Adipose tissue (tissue), 3 donors: ENCODE measurements at regions not wholly inside any gene's neighbourhood (a gene's known extent, or its start where the extent isn't known, plus 50 kb on each side); places are given as distances from the start of the nearest gene placed in this dataset.
"Not testable (repeated sequence)": the region's sequence is repeated elsewhere in the genome, so short reads cannot be mapped to it uniquely, and the experiment has no call there.

Experiments used
- H3K27ac ChIP-seq: one replicate; pipeline ENCODE4 v1.5.1; 2013; ENCODE audit warnings: low read depth, low read length
- WGBS, 3 donors: extraction: QIAGEN DNeasy Blood & Tissue Kit; methylation state at CpG; one replicate each; pipeline ENCODE4 v1.1.7; 2013; 5-methylcytosine and 5-hydroxymethylcytosine counted together
- donor health status: healthy with polysubstance abuse.
- donor health status: Bipolar disorder and iron deficiency.
- donor health status: healthy.

GRCh38 chr3:159879598-159879997, 109.0 kb upstream of the IL12A start:
- H3K27ac ChIP-seq = no peak overlapping the region
- WGBS, 3 donors = 55 to 73% (median 57%) methylated on average over 6 of the region's 6 CpGs

- no peak overlapping the region for H3K27ac ChIP-seq
- WGBS, 3 donors = 81 to 88% (median 85%) methylated on average over 2 of the region's 2 CpGs
Observed at GRCh38 chr3:159881208-159881607, 107.4 kb upstream of the IL12A start.

- WGBS, 3 donors = 64 to 67% (median 65%) methylated on average over 7 of the region's 7 CpGs
- no peak overlapping the region for H3K27ac ChIP-seq
Observed at GRCh38 chr3:159881828-159882309, 106.8 kb upstream of the IL12A start.

- WGBS, 3 donors = 62 to 71% (median 71%) methylated on average over 3 of the region's 3 CpGs
- no peak overlapping the region for H3K27ac ChIP-seq
Observed at GRCh38 chr3:159882367-159882766, 106.3 kb upstream of the IL12A start.

- WGBS, 3 donors = 49 to 59% (median 52%) methylated on average over 12 of the region's 12 CpGs
- H3K27ac ChIP-seq = no peak overlapping the region
Observed at GRCh38 chr3:159882790-159883779, 105.5 kb upstream of the IL12A start.

- H3K27ac ChIP-seq = no peak overlapping the region
- WGBS, 3 donors = 57 to 67% (median 62%) methylated on average over 3 of the region's 3 CpGs
Observed at GRCh38 chr3:159884661-159885402, 103.8 kb upstream of the IL12A start.

GRCh38 chr3:159886050-159886449, 102.6 kb upstream of the IL12A start:
- no peak overlapping the region for H3K27ac ChIP-seq
- 75 to 87% (median 83%) methylated on average over 3 of the region's 3 CpGs for WGBS, 3 donors

GRCh38 chr3:159886530-159886929, 102.1 kb upstream of the IL12A start:
- whole genome bisulfite sequencing, 3 donors = 93 to 96% (median 96%) methylated on average over 6 of the region's 6 CpGs
- H3K27ac ChIP-seq = not testable (repeated sequence)

- WGBS, 3 donors = 77 to 81% (median 80%) methylated on average over 5 of the region's 5 CpGs
- no peak overlapping the region for H3K27ac ChIP-seq
Observed at GRCh38 chr3:159887168-159887567, 101.5 kb upstream of the IL12A start.

GRCh38 chr3:159887911-159888310, 100.7 kb upstream of the IL12A start:
- H3K27ac ChIP-seq = no peak overlapping the region
- WGBS, 3 donors = 38 to 43% (median 40%) methylated on average over 3 of the region's 3 CpGs

GRCh38 chr3:159892171-159892795, 96.4 kb upstream of the IL12A start:
- WGBS, 3 donors = 76 to 83% (median 83%) methylated on average over 2 of the region's 2 CpGs
- no peak overlapping the region for H3K27ac ChIP-seq

- 70 to 81% (median 76%) methylated on average over 1 of the region's 1 CpG for WGBS, 3 donors
- H3K27ac ChIP-seq = no peak overlapping the region
Observed at GRCh38 chr3:159892801-159893200, 95.8 kb upstream of the IL12A start.

GRCh38 chr3:159894386-159894785, 94.2 kb upstream of the IL12A start:
- 67 to 74% (median 70%) methylated on average over 4 of the region's 4 CpGs for WGBS, 3 donors

GRCh38 chr3:159895430-159895829, 93.2 kb upstream of the IL12A start:
- no peak overlapping the region for H3K27ac ChIP-seq
- WGBS, 3 donors = 65 to 75% (median 74%) methylated on average over 2 of the region's 2 CpGs

More at GRCh38 chr3:159894386-159894785, 94.2 kb upstream of the IL12A start:
- no peak overlapping the region for H3K27ac ChIP-seq

GRCh38 chr3:159896543-159896942, 92.1 kb upstream of the IL12A start:
- 92 to 96% (median 95%) methylated on average over 1 of the region's 1 CpG for whole genome bisulfite sequencing, 3 donors
- no peak overlapping the region for H3K27ac ChIP-seq

GRCh38 chr3:159897331-159898075, 91.1 kb upstream of the IL12A start:
- no peak overlapping the region for H3K27ac ChIP-seq
- 35 to 52% (median 43%) methylated on average over 5 of the region's 5 CpGs for WGBS, 3 donors

- no peak overlapping the region for H3K27ac ChIP-seq
- 84 to 89% (median 85%) methylated on average over 2 of the region's 2 CpGs for WGBS, 3 donors
Observed at GRCh38 chr3:159898147-159898546, 90.5 kb upstream of the IL12A start.

GRCh38 chr3:159899166-159899565, 89.5 kb upstream of the IL12A start:
- no peak overlapping the region for H3K27ac ChIP-seq
- WGBS, 3 donors = 58 to 97% (median 67%) methylated on average over 1 of the region's 1 CpG
